A673 (cell line): ENCODE measurements at regions not wholly inside any gene's neighbourhood (a gene's known extent, or its start where the extent isn't known, plus 50 kb on each side); places are given as distances from the start of the nearest gene placed in this dataset.

Experiments
- BruUV-seq: library from RNA; stranded (reverse); fragments of 400-500 nt; replicated peaks from 2 replicates; lab custom pipeline; 2021; lab: Mats Ljungman, UMichigan
- CTCF ChIA-PET: fragments of 300-600 bp; sonication (Branson Sonifier 250); formaldehyde crosslinking; loops from one replicate; lab custom pipeline; 2022; ENCODE audit warnings: antibody characterized with exemption; lab: Charles Lee
- POLR2A ChIA-PET: fragments of 300-600 bp; sonication (Branson Sonifier 250); formaldehyde crosslinking; loops from one replicate; lab custom pipeline; 2022; ENCODE audit warnings: antibody characterized with exemption; ENCODE audit not compliant: low non-redundant PET; lab: Charles Lee
- DNase-seq: peaks from one replicate; pipeline ENCODE4 v3.0.0-alpha.2; 2015; ENCODE audit warnings: low spot score
- H3K27ac ChIP-seq: fragments of 200-600 bp; sonication (generic); 2 replicates; pipeline ENCODE4 v1.5.1; 2016; ENCODE audit warnings: mixed run types, low read depth, mild to moderate bottlenecking, mixed read lengths, antibody characterized with exemption, low read length; ENCODE audit not compliant: poor library complexity, severe bottlenecking
- H3K27me3 ChIP-seq: fragments of 200-600 bp; sonication (generic); replicated peaks from 2 replicates; pipeline ENCODE4 v1.6.1; 2017; ENCODE audit warnings: mixed run types, low read depth, mild to moderate bottlenecking, mixed read lengths, antibody characterized with exemption, low read length; ENCODE audit not compliant: insufficient read depth, poor library complexity
- H3K36me3 ChIP-seq: fragments of 200-600 bp; sonication (generic); 2 replicates; pipeline ENCODE4 v1.6.1; 2016; ENCODE audit warnings: mixed run types, mild to moderate bottlenecking, mixed read lengths, antibody characterized with exemption, low read length; ENCODE audit not compliant: insufficient read depth, poor library complexity, severe bottlenecking
- H3K4me1 ChIP-seq: fragments of 200-600 bp; sonication (generic); 2 replicates; pipeline ENCODE4 v1.6.1; 2017; ENCODE audit warnings: mixed run types, mild to moderate bottlenecking, mixed read lengths, antibody characterized with exemption, low read length; ENCODE audit not compliant: insufficient read depth, poor library complexity, severe bottlenecking
- H3K4me3 ChIP-seq: fragments of 200-600 bp; sonication (generic); 2 replicates; pipeline ENCODE4 v1.5.1; 2016; ENCODE audit warnings: low read depth, mixed run types, mild to moderate bottlenecking, mixed read lengths, low read length; ENCODE audit not compliant: poor library complexity, severe bottlenecking
- H3K9me3 ChIP-seq: fragments of 200-600 bp; sonication (generic); 2 replicates; pipeline ENCODE4 v1.6.1; 2016; ENCODE audit warnings: mixed run types, low read depth, mild to moderate bottlenecking, mixed read lengths, antibody characterized with exemption, low read length; ENCODE audit not compliant: poor library complexity, severe bottlenecking
- CTCF ChIP-seq: fragments of 300-800, 200-600 bp; sonication (generic); conservative IDR thresholded peaks from 2 replicates; pipeline ENCODE4 v1.5.1; 2017; ENCODE audit warnings: low read depth, mild to moderate bottlenecking, antibody characterized with exemption, low read length, moderate library complexity, mixed read lengths
- EZH2 ChIP-seq: fragments of 200-600 bp; sonication (generic); IDR thresholded peaks from 2 replicates; pipeline ENCODE4 v1.6.1; 2017; ENCODE audit warnings: borderline replicate concordance, low read depth, mild to moderate bottlenecking, mixed read lengths, antibody characterized with exemption, low read length; ENCODE audit not compliant: poor library complexity, severe bottlenecking
- intact Hi-C: fragments of 100-400 bp; cut with micrococcal nuclease; formaldehyde crosslinking; loops from one replicate; pipeline ENCODE4 v1.10.0; 2022; ENCODE audit not compliant: unreplicated experiment

- intact Hi-C loops: no loop called here
These were observed 58.8 kb downstream of the PPP4R3C start for GRCh38 chrX:27404366-27404765.

GRCh38 chrX:27399146-27399456 lies 64.0 kb downstream of the PPP4R3C start:
- Histone ChIP-seq H3K4me1 (no peaks in the 10 kb centered on the region), H3K4me3 (no peak overlapping the region), H3K27me3 (peaks cover 5% of the 10 kb centered on the region), H3K27ac (no peak overlapping the region), H3K9me3 (no peaks in the 10 kb centered on the region), H3K36me3 (no peaks in the 10 kb centered on the region)
- POLR2A ChIA-PET: no interaction called here
- no TSS peak for BruUV-seq
- no peak for DNase-seq
- TF ChIP-seq EZH2 (no peak), CTCF (no peak)
- CTCF ChIA-PET: interaction anchor here (1.1 kb wide), 1 partner anchor 10 kb away, joined by 3 read pairs; no protein-coding TSS in a partner anchor
- intact Hi-C loops: loop anchor here (2.0 kb wide), 1 partner anchor 616 kb away; no protein-coding TSS in a partner anchor

More at GRCh38 chrX:27404366-27404765, 58.8 kb downstream of the PPP4R3C start:
- no peaks in the 10 kb centered on the region for H3K4me1 ChIP-seq
- ChIA-PET POLR2A (no interaction called here), CTCF (no interaction called here)
- no peaks in the 10 kb centered on the region for H3K36me3 ChIP-seq
- no TSS peak for BruUV-seq
- H3K27ac ChIP-seq: no peak overlapping the region
- no peak for TF ChIP-seq EZH2
- no peak for TF ChIP-seq CTCF
- H3K4me3 ChIP-seq: no peak overlapping the region
- no peaks in the 10 kb centered on the region for H3K27me3 ChIP-seq
- no peak for DNase-seq
- H3K9me3 ChIP-seq: no peaks in the 10 kb centered on the region

- BruUV-seq: no TSS peak
- TF ChIP-seq CTCF (no peak), EZH2 (no peak)
- no peak overlapping the region for H3K27ac ChIP-seq
- POLR2A ChIA-PET: no interaction called here
- no peak overlapping the region for H3K4me3 ChIP-seq
- H3K36me3 ChIP-seq: no peaks in the 10 kb centered on the region
- CTCF ChIA-PET: no interaction called here
- no peaks in the 10 kb centered on the region for H3K4me1 ChIP-seq
- intact Hi-C loops: no loop called here
- H3K9me3 ChIP-seq: no peaks in the 10 kb centered on the region
- no peak for DNase-seq
- peaks cover 5% of the 10 kb centered on the region for H3K27me3 ChIP-seq
These were observed 71.5 kb downstream of the PPP4R3C start for GRCh38 chrX:27391623-27392022.
